Right kidney (tissue), 1 donor: ENCODE measurements at regions not wholly inside any gene's neighbourhood (a gene's known extent, or its start where the extent isn't known, plus 50 kb on each side); places are given as distances from the start of the nearest gene placed in this dataset.
"Not testable (repeated sequence)": the region's sequence is repeated elsewhere in the genome, so short reads cannot be mapped to it uniquely, and the experiment has no call there.

Experiments used
- DNase-seq: peaks from one replicate; pipeline ENCODE4 v3.0.0-alpha.2; 2016

- DNase-seq, result no peak
Observed at GRCh38 chr5:108529381-108529780, 147.5 kb upstream of the FBXL17 start.

- DNase-seq, result no peak
Observed at GRCh38 chr5:108528655-108529054, 146.8 kb upstream of the FBXL17 start.

GRCh38 chr5:108524564-108524963, 142.7 kb upstream of the FBXL17 start:
- DNase-seq, result no peak

GRCh38 chr5:108523360-108523759, 141.5 kb upstream of the FBXL17 start:
- DNase-seq, result no peak

- DNase-seq, result peak; percentile 7
Observed at GRCh38 chr5:108521841-108522506, 140.1 kb upstream of the FBXL17 start.

GRCh38 chr5:108521011-108521700, 139.3 kb upstream of the FBXL17 start:
- no peak for DNase-seq

- no peak for DNase-seq
Observed at GRCh38 chr5:108516785-108517184, 134.9 kb upstream of the FBXL17 start.

GRCh38 chr5:108515517-108516105, 133.7 kb upstream of the FBXL17 start:
- no peak for DNase-seq

- no peak for DNase-seq
Observed at GRCh38 chr5:108508979-108509378, 127.1 kb upstream of the FBXL17 start.

GRCh38 chr5:108507631-108508030, 125.7 kb upstream of the FBXL17 start:
- no peak for DNase-seq

GRCh38 chr5:108505608-108506007, 123.7 kb upstream of the FBXL17 start:
- DNase-seq, result no peak

GRCh38 chr5:108504974-108505373, 123.1 kb upstream of the FBXL17 start:
- DNase-seq, result no peak

- DNase-seq, result no peak
Observed at GRCh38 chr5:108503986-108504385, 122.1 kb upstream of the FBXL17 start.

GRCh38 chr5:108495615-108496014, 113.7 kb upstream of the FBXL17 start:
- not testable (repeated sequence) for DNase-seq

GRCh38 chr5:108487951-108488350, 106.1 kb upstream of the FBXL17 start:
- DNase-seq, result no peak

GRCh38 chr5:108484035-108484434, 102.1 kb upstream of the FBXL17 start:
- no peak for DNase-seq

GRCh38 chr5:108481355-108481931, 99.5 kb upstream of the FBXL17 start:
- DNase-seq, result peak; percentile 12

- DNase-seq, result no peak
Observed at GRCh38 chr5:108472237-108472636, 90.3 kb upstream of the FBXL17 start.

- no peak for DNase-seq
Observed at GRCh38 chr5:108467563-108467962, 85.7 kb upstream of the FBXL17 start.

- no peak for DNase-seq
Observed at GRCh38 chr5:108461628-108462367, 79.9 kb upstream of the FBXL17 start.

GRCh38 chr5:108459769-108460168, 77.9 kb upstream of the FBXL17 start:
- DNase-seq, result peak; percentile 5

GRCh38 chr5:108451269-108451668, 69.4 kb upstream of the FBXL17 start:
- DNase-seq, result no peak

GRCh38 chr5:108444130-108444529, 62.2 kb upstream of the FBXL17 start:
- DNase-seq, result not testable (repeated sequence)
